ENCODE measurements at regions not wholly inside any gene's neighbourhood (a gene's known extent, or its start where the extent isn't known, plus 50 kb on each side); places are given as distances from the start of the nearest gene placed in this dataset.
A peak's percentile ranks its signal among the peaks of the same experiment; 100 is the strongest.

- Mint-ChIP-seq H3K4me1 (peaks cover 15% of the 10 kb centered on the region), H3K4me3 (no peak overlapping the region), H3K9me3 (peaks cover 11% of the 10 kb centered on the region), H3K36me3 (ENCODE audit: low read depth) (no peaks in the 10 kb centered on the region), H3K27me3 (ENCODE audit: low read depth) (no peaks in the 10 kb centered on the region), H3K27ac (peak overlapping the region; percentile 4 to 91 (median 36))
- TF ChIP-seq CTCF (IDR thresholded peaks at IDR 0.05; ENCODE audit: unreplicated experiment in 3 of 3): no peak
These were observed 892.2 kb upstream of the ACO1 start for GRCh38 chr9:31492229-31492628.

DNA sequence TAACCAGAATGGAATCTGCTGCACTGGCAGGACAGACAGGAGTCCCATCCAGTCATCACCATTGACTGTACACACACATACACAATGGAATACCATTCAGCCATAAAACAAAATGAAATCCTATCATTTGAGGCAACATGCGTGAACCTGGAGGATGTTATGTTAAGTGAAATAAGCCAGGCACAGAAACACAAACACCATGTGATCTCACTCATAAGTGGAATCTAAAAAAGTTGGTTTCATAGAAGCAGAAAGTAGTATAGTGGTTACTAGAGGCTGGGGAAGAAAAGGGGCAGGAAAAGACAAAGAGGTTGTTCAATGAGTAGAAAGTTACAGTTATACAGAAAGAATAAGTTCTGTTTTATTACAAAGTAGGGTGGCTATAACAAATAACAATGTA is 884.0 kb upstream of the ACO1 start:
- Mint-ChIP-seq H3K4me3 (no peak overlapping the region), H3K27ac (no peak overlapping the region), H3K9me3 (peaks cover 15% of the 10 kb centered on the region), H3K4me1 (no peaks in the 10 kb centered on the region), H3K27me3 (ENCODE audit: low read depth) (no peaks in the 10 kb centered on the region), H3K36me3 (ENCODE audit: low read depth) (no peaks in the 10 kb centered on the region)
- TF ChIP-seq CTCF (IDR thresholded peaks at IDR 0.05; ENCODE audit: unreplicated experiment in 3 of 3): no peak

GRCh38 chr9:31519011-31519410 is 865.4 kb upstream of the ACO1 start:
- no peak overlapping the region for H3K4me3 Mint-ChIP-seq
- H3K4me1 Mint-ChIP-seq: no peaks in the 10 kb centered on the region
- no peak for TF ChIP-seq CTCF (IDR thresholded peaks at IDR 0.05; ENCODE audit: unreplicated experiment in 3 of 3)
- no peaks in the 10 kb centered on the region for H3K36me3 Mint-ChIP-seq (ENCODE audit: low read depth)
- H3K27me3 Mint-ChIP-seq (ENCODE audit: low read depth): no peaks in the 10 kb centered on the region
- H3K9me3 Mint-ChIP-seq: peaks cover 27% of the 10 kb centered on the region
- no peak overlapping the region for H3K27ac Mint-ChIP-seq

- no peak overlapping the region for H3K27ac Mint-ChIP-seq
- no peaks in the 10 kb centered on the region for H3K4me1 Mint-ChIP-seq
- H3K9me3 Mint-ChIP-seq: peaks cover 24% of the 10 kb centered on the region
- H3K4me3 Mint-ChIP-seq: no peak overlapping the region
- H3K36me3 Mint-ChIP-seq (ENCODE audit: low read depth): no peaks in the 10 kb centered on the region
- no peaks in the 10 kb centered on the region for H3K27me3 Mint-ChIP-seq (ENCODE audit: low read depth)
- TF ChIP-seq CTCF (IDR thresholded peaks at IDR 0.05; ENCODE audit: unreplicated experiment in 3 of 3): no peak
These were observed 865.0 kb upstream of the ACO1 start for GRCh38 chr9:31519424-31519823.

DNA sequence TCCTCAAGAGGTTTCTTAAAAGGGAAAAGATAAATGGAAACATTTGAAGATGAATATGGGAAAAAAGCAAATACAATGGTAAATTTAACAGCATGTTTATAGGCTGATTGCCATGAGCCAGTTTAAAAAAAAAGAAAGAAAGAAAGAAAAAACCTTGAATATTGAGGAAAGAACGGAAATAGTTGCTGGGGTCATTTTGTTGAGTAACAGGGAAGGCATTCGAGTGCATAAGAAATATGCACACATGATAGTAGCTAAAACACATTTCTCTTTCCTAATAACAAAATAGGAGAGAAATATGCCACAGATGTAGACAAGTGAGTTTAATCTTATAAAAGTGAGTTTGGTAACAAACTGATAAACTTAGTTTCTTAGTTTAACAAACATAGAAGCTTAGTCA is 864.6 kb upstream of the ACO1 start:
- no peak for TF ChIP-seq CTCF (IDR thresholded peaks at IDR 0.05; ENCODE audit: unreplicated experiment in 3 of 3)
- Mint-ChIP-seq H3K4me1 (no peaks in the 10 kb centered on the region), H3K36me3 (ENCODE audit: low read depth) (no peaks in the 10 kb centered on the region), H3K27ac (no peak overlapping the region), H3K4me3 (no peak overlapping the region), H3K27me3 (ENCODE audit: low read depth) (no peaks in the 10 kb centered on the region), H3K9me3 (peaks cover 21% of the 10 kb centered on the region)

GRCh38 chr9:31520301-31521085 is 864.0 kb upstream of the ACO1 start:
- no peak for TF ChIP-seq CTCF (IDR thresholded peaks at IDR 0.05; ENCODE audit: unreplicated experiment in 3 of 3)
- peaks cover 22% of the 10 kb centered on the region for H3K9me3 Mint-ChIP-seq
- no peak overlapping the region for H3K27ac Mint-ChIP-seq
- H3K27me3 Mint-ChIP-seq (ENCODE audit: low read depth): no peaks in the 10 kb centered on the region
- H3K36me3 Mint-ChIP-seq (ENCODE audit: low read depth): no peaks in the 10 kb centered on the region
- H3K4me3 Mint-ChIP-seq: no peak overlapping the region
- H3K4me1 Mint-ChIP-seq: no peaks in the 10 kb centered on the region
